ENCODE measurements at regions not wholly inside any gene's neighbourhood (a gene's known extent, or its start where the extent isn't known, plus 50 kb on each side); places are given as distances from the start of the nearest gene placed in this dataset.

DNA sequence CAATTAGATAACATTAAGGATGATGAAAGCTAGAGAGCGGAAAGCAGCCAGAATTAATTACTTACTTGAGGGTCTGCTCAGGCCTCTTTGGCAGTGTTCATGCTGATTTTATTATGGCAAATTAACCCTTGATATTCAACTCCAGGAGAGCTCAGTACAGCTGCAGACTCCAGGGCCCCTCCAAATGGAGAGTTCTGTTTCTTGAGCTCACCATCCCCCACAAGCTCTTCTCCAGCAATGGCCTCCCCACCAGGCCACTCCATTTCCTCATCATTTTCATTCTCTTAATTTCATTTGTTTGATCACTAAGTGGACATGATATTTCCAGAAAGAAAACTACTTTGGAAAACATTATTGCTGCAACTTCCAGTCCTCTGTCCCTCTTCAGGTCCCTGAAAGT, 513.3 kb upstream of the NOX3 start:
- TF ChIP-seq PPARA (CRISPR knock-in tag; IDR thresholded peaks at IDR 0.05; ENCODE audit: borderline replicate concordance) (no peak), ZNF70 (CRISPR knock-in tag; IDR thresholded peaks at IDR 0.05) (no peak), RARB (CRISPR knock-in tag; IDR thresholded peaks at IDR 0.05) (no peak), TOX (CRISPR knock-in tag; IDR thresholded peaks at IDR 0.05; ENCODE audit: borderline replicate concordance) (no peak)
- TF ChIP-seq, protein P1, sequence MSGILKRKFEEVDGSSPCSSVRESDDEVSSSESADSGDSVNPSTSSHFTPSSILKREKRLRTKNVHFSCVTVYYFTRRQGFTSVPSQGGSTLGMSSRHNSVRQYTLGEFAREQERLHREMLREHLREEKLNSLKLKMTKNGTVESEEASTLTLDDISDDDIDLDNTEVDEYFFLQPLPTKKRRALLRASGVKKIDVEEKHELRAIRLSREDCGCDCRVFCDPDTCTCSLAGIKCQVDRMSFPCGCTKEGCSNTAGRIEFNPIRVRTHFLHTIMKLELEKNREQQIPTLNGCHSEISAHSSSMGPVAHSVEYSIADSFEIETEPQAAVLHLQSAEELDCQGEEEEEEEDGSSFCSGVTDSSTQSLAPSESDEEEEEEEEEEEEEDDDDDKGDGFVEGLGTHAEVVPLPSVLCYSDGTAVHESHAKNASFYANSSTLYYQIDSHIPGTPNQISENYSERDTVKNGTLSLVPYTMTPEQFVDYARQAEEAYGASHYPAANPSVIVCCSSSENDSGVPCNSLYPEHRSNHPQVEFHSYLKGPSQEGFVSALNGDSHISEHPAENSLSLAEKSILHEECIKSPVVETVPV (CRISPR knock-in tag; IDR thresholded peaks at IDR 0.05): no peak
- TF ChIP-seq, protein P2, sequence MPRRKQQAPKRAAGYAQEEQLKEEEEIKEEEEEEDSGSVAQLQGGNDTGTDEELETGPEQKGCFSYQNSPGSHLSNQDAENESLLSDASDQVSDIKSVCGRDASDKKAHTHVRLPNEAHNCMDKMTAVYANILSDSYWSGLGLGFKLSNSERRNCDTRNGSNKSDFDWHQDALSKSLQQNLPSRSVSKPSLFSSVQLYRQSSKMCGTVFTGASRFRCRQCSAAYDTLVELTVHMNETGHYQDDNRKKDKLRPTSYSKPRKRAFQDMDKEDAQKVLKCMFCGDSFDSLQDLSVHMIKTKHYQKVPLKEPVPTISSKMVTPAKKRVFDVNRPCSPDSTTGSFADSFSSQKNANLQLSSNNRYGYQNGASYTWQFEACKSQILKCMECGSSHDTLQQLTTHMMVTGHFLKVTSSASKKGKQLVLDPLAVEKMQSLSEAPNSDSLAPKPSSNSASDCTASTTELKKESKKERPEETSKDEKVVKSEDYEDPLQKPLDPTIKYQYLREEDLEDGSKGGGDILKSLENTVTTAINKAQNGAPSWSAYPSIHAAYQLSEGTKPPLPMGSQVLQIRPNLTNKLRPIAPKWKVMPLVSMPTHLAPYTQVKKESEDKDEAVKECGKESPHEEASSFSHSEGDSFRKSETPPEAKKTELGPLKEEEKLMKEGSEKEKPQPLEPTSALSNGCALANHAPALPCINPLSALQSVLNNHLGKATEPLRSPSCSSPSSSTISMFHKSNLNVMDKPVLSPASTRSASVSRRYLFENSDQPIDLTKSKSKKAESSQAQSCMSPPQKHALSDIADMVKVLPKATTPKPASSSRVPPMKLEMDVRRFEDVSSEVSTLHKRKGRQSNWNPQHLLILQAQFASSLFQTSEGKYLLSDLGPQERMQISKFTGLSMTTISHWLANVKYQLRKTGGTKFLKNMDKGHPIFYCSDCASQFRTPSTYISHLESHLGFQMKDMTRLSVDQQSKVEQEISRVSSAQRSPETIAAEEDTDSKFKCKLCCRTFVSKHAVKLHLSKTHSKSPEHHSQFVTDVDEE (CRISPR knock-in tag; IDR thresholded peaks at IDR 0.05): no peak
- TF ChIP-seq, protein P3, sequence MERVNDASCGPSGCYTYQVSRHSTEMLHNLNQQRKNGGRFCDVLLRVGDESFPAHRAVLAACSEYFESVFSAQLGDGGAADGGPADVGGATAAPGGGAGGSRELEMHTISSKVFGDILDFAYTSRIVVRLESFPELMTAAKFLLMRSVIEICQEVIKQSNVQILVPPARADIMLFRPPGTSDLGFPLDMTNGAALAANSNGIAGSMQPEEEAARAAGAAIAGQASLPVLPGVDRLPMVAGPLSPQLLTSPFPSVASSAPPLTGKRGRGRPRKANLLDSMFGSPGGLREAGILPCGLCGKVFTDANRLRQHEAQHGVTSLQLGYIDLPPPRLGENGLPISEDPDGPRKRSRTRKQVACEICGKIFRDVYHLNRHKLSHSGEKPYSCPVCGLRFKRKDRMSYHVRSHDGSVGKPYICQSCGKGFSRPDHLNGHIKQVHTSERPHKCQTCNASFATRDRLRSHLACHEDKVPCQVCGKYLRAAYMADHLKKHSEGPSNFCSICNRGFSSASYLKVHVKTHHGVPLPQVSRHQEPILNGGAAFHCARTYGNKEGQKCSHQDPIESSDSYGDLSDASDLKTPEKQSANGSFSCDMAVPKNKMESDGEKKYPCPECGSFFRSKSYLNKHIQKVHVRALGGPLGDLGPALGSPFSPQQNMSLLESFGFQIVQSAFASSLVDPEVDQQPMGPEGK (CRISPR knock-in tag; IDR thresholded peaks at IDR 0.05; ENCODE audit: borderline replicate concordance): no peak
- no peak for ATAC-seq

DNA sequence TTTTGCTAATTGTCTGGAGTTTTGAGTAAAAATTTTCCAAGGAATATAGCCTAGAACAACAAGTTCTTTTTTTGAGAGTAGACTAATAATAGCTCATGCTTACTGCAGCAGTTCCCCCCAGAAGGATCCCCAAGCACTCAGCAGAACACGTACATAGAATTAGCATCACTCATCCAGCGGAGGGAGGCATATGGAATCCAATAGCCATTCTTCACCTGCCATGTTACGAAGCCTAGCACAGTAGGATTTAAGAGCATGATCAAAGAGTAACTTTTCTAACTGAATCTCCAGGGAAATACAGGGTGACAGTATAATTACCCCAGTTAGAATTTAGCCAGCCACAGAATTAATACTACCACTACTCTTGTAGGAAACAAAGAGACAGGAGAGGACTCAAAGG, 511.7 kb upstream of the NOX3 start:
- ATAC-seq: no peak
- no peak for TF ChIP-seq ARNTL (CRISPR knock-in tag; IDR thresholded peaks at IDR 0.05; ENCODE audit: borderline replicate concordance, low read depth)
- TF ChIP-seq SNAI2 (CRISPR knock-in tag; IDR thresholded peaks at IDR 0.05): no peak
- no peak for TF ChIP-seq ZNF565 (CRISPR knock-in tag; conservative IDR thresholded peaks at IDR 0.05; ENCODE audit: low read depth)
- TF ChIP-seq CSDC2 (CRISPR knock-in tag; IDR thresholded peaks at IDR 0.05): no peak
- TF ChIP-seq BACH2 (CRISPR knock-in tag; IDR thresholded peaks at IDR 0.05; ENCODE audit: borderline replicate concordance): no peak
- no peak for TF ChIP-seq ISL1 (CRISPR knock-in tag; IDR thresholded peaks at IDR 0.05)
- TF ChIP-seq PPARA (CRISPR knock-in tag; IDR thresholded peaks at IDR 0.05; ENCODE audit: borderline replicate concordance): no peak
- TF ChIP-seq GLIS3 (CRISPR knock-in tag; IDR thresholded peaks at IDR 0.05): no peak
- TF ChIP-seq, protein P4, sequence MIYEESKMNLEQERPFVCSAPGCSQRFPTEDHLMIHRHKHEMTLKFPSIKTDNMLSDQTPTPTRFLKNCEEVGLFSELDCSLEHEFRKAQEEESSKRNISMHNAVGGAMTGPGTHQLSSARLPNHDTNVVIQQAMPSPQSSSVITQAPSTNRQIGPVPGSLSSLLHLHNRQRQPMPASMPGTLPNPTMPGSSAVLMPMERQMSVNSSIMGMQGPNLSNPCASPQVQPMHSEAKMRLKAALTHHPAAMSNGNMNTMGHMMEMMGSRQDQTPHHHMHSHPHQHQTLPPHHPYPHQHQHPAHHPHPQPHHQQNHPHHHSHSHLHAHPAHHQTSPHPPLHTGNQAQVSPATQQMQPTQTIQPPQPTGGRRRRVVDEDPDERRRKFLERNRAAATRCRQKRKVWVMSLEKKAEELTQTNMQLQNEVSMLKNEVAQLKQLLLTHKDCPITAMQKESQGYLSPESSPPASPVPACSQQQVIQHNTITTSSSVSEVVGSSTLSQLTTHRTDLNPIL (CRISPR knock-in tag; IDR thresholded peaks at IDR 0.05; ENCODE audit: low read depth): no peak
- no peak for TF ChIP-seq ZNF8 (CRISPR knock-in tag; IDR thresholded peaks at IDR 0.05)
- TF ChIP-seq ZFP30 (CRISPR knock-in tag; IDR thresholded peaks at IDR 0.05): no peak
- TF ChIP-seq, protein P5, sequence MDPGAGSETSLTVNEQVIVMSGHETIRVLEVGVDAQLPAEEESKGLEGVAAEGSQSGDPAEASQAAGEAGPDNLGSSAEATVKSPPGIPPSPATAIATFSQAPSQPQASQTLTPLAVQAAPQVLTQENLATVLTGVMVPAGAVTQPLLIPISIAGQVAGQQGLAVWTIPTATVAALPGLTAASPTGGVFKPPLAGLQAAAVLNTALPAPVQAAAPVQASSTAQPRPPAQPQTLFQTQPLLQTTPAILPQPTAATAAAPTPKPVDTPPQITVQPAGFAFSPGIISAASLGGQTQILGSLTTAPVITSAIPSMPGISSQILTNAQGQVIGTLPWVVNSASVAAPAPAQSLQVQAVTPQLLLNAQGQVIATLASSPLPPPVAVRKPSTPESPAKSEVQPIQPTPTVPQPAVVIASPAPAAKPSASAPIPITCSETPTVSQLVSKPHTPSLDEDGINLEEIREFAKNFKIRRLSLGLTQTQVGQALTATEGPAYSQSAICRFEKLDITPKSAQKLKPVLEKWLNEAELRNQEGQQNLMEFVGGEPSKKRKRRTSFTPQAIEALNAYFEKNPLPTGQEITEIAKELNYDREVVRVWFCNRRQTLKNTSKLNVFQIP (CRISPR knock-in tag; IDR thresholded peaks at IDR 0.05; ENCODE audit: borderline replicate concordance, low read depth): no peak
- no peak for TF ChIP-seq ZFP3 (CRISPR knock-in tag; IDR thresholded peaks at IDR 0.05)

DNA sequence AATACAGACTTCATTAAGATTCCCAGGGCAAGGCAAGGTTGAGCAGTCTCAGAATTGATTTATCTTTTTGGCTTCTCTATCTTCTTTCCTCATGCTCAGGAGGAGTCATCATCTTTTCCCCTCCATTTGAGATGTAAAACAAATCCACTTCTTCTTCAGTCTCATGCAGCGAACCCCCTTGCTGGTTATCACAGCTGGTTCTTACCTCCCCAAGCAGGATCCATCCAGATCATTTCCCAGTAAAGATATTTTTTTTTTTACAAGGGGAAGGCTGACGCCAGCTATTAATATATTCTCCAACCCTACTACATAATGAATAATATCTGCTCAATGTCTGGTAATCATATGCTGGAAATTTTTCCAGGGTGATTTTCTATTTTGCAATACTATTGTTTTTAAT, 508.9 kb upstream of the NOX3 start:
- ATAC-seq: no peak
- no peak for TF ChIP-seq ZNF565 (CRISPR knock-in tag; conservative IDR thresholded peaks at IDR 0.05; ENCODE audit: low read depth)
- TF ChIP-seq PPARA (CRISPR knock-in tag; IDR thresholded peaks at IDR 0.05; ENCODE audit: borderline replicate concordance): no peak
- TF ChIP-seq SNAI2 (CRISPR knock-in tag; IDR thresholded peaks at IDR 0.05): no peak
- TF ChIP-seq, protein P5 (CRISPR knock-in tag; IDR thresholded peaks at IDR 0.05; ENCODE audit: borderline replicate concordance, low read depth): no peak
- TF ChIP-seq, protein P1 (CRISPR knock-in tag; IDR thresholded peaks at IDR 0.05): no peak
- TF ChIP-seq TOX (CRISPR knock-in tag; IDR thresholded peaks at IDR 0.05; ENCODE audit: borderline replicate concordance): no peak
- no peak for TF ChIP-seq ZC3H10 (CRISPR knock-in tag; IDR thresholded peaks at IDR 0.05)
